GM12878 (cell line): ENCODE measurements at regions not wholly inside any gene's neighbourhood (a gene's known extent, or its start where the extent isn't known, plus 50 kb on each side); places are given as distances from the start of the nearest gene placed in this dataset.

Experiments used
- ATAC-seq: fragments of 200-7000 bp; cut with Tn5 transposase; 3 replicates; pipeline ENCODE4 v1.9.1; 2020; ENCODE audit warnings: mild to moderate bottlenecking, moderate library complexity
- BruUV-seq: library from RNA; stranded (reverse); fragments of 400-500 nt; replicated peaks from 2 replicates; lab custom pipeline; 2021; lab: Mats Ljungman, UMichigan
- CTCF ChIA-PET: fragments of 300-600 bp; sonication (Branson Sonifier 250); formaldehyde crosslinking; extraction: SDS; loops from one replicate; lab custom pipeline; 2021; ENCODE audit warnings: inconsistent platforms; lab: Yijun Ruan, JAX
- POLR2A ChIA-PET: fragments of 350-600 bp; formaldehyde crosslinking; extraction: SDS; loops from one replicate; lab custom pipeline; 2021; ENCODE audit warnings: inconsistent platforms; lab: Charles Lee
- RAD21 ChIA-PET: fragments of 300-600 bp; sonication (Branson Sonifier 250); formaldehyde crosslinking; loops from one replicate; lab custom pipeline; 2023; ENCODE audit warnings: antibody characterized with exemption; ENCODE audit not compliant: unreplicated experiment; lab: Charles Lee
- SMC1A ChIA-PET: fragments of 300-600 bp; sonication (Branson Sonifier 250); formaldehyde crosslinking; loops from one replicate; lab custom pipeline; 2023; ENCODE audit not compliant: unreplicated experiment, uncharacterized antibody; lab: Charles Lee
- DNase-seq: peaks from one replicate; pipeline ENCODE4 v3.0.0-alpha.2; 2011; ENCODE audit warnings: low read depth, low spot score
- FAIRE-seq: peaks from 3 replicates; lab custom pipeline; 2011; peaks lifted over from hg19 to GRCh38; lab: Jason Lieb, UNC
- H2AFZ ChIP-seq: 2 replicates; pipeline ENCODE4 v1.6.0; 2011; ENCODE audit warnings: low read depth, low read length, control low read depth; ENCODE audit not compliant: control insufficient read depth
- H3K27ac ChIP-seq: 2 replicates; pipeline ENCODE4 v1.5.1; 2011; ENCODE audit warnings: control low read depth; ENCODE audit not compliant: control insufficient read depth, insufficient read depth
- H3K27me3 ChIP-seq, 2 experiments: replicated peaks in 1 of 2; 2 replicates each; pipeline versions ENCODE4 v1.6.0 to v1.6.1; 2011; ENCODE audit warnings: low read length in 1 of 2; ENCODE audit not compliant: control insufficient read depth in 2 of 2, insufficient read depth in 2 of 2
- H3K36me3 ChIP-seq, 2 experiments: 2 replicates each; pipeline ENCODE4 v1.5.1; 2011; ENCODE audit warnings: low read length in 1 of 2; ENCODE audit not compliant: control insufficient read depth in 2 of 2, insufficient read depth in 2 of 2
- H3K4me1 ChIP-seq: 2 replicates; pipeline ENCODE4 v1.6.1; 2011; ENCODE audit warnings: mild to moderate bottlenecking, low read length, moderate library complexity, mixed read lengths; ENCODE audit not compliant: control insufficient read depth, insufficient read depth
- H3K4me2 ChIP-seq: 2 replicates; pipeline ENCODE4 v1.6.0; 2011; ENCODE audit warnings: control low read depth; ENCODE audit not compliant: control insufficient read depth, insufficient read depth
- H3K4me3 ChIP-seq: fragments of 200-600 bp; sonication (generic); 2 replicates; pipeline ENCODE4 v1.5.1; 2016
- H3K79me2 ChIP-seq: 2 replicates; pipeline ENCODE4 v1.6.0; 2011; ENCODE audit warnings: low read length; ENCODE audit not compliant: control insufficient read depth, insufficient read depth
- H3K9ac ChIP-seq: 2 replicates; pipeline ENCODE4 v1.8.0; 2011; ENCODE audit warnings: low read length, control low read depth, mixed read lengths; ENCODE audit not compliant: control insufficient read depth, insufficient read depth
- H3K9me3 ChIP-seq: replicated peaks from 3 replicates; pipeline ENCODE4 v1.5.1; 2011; ENCODE audit warnings: mild to moderate bottlenecking, low read length; ENCODE audit not compliant: control insufficient read depth, insufficient read depth
- H4K20me1 ChIP-seq: 2 replicates; pipeline ENCODE4 v1.6.0; 2011; ENCODE audit not compliant: control insufficient read depth, insufficient read depth
- CBX5 ChIP-seq: sonication (generic); IDR thresholded peaks from 2 replicates; pipeline ENCODE4 v1.6.1; 2016; ENCODE audit warnings: low read depth, moderate library complexity, mild to moderate bottlenecking, inconsistent platforms
- CREB1 ChIP-seq: IDR thresholded peaks from 2 replicates; pipeline ENCODE4 v1.6.1; 2012; ENCODE audit warnings: low read depth, mild to moderate bottlenecking, inconsistent platforms
- HCFC1 ChIP-seq: fragments of 150-350 bp; IDR thresholded peaks from 2 replicates; pipeline ENCODE4 v1.6.1; 2014; ENCODE audit warnings: low read length
- HDGF ChIP-seq: fragments of 450-650 bp; IDR thresholded peaks from 2 replicates; pipeline ENCODE4 v1.6.1; 2016; ENCODE audit warnings: antibody characterized with exemption
- NFIC ChIP-seq: IDR thresholded peaks from 2 replicates; pipeline ENCODE4 v1.6.1; 2012; ENCODE audit warnings: low read depth, mild to moderate bottlenecking, inconsistent platforms, low read length, moderate library complexity
- PAX5 ChIP-seq: IDR thresholded peaks from 2 replicates; pipeline ENCODE4 v1.6.1; 2011; ENCODE audit warnings: low read depth, low read length, borderline replicate concordance
- STAT3 ChIP-seq: IDR thresholded peaks from 2 replicates; pipeline ENCODE4 v1.6.1; 2011; ENCODE audit warnings: low read depth, low read length, improper control_type of control experiment
- TBL1XR1 ChIP-seq: IDR thresholded peaks from 2 replicates; pipeline ENCODE4 v1.6.1; 2012; ENCODE audit warnings: low read depth, low read length, improper control_type of control experiment
- in situ Hi-C: fragments of 300-500 bp; cut with MboI; formaldehyde crosslinking; loops from 9 replicates; pipeline ENCODE4 v1.14.3; 2018; ENCODE audit warnings: mixed read lengths
- intact Hi-C: fragments of 100-400 bp; cut with micrococcal nuclease; formaldehyde crosslinking; loops from one replicate; pipeline ENCODE4 v1.14.2; 2022; ENCODE audit not compliant: unreplicated experiment
- TF ChIP-seq, protein P1 (sequence below): fragments of 450-650 bp; IDR thresholded peaks from 2 replicates; pipeline ENCODE4 v1.6.1; 2018; ENCODE audit warnings: borderline replicate concordance, mild to moderate bottlenecking; ENCODE audit not compliant: partially characterized antibody
- TF ChIP-seq, protein P2 (sequence below): IDR thresholded peaks from 2 replicates; pipeline ENCODE4 v1.6.1; 2012; ENCODE audit warnings: low read depth, low read length, improper control_type of control experiment

- no peak overlapping the region for H3K4me3 ChIP-seq
- H2AFZ ChIP-seq = no peak overlapping the region
- H4K20me1 ChIP-seq = no peaks in the 10 kb centered on the region
- TF ChIP-seq NFIC = no peak
- TF ChIP-seq STAT3 = no peak
- TF ChIP-seq TBL1XR1 = no peak
- no peak for TF ChIP-seq HCFC1
- TF ChIP-seq, protein P1, sequence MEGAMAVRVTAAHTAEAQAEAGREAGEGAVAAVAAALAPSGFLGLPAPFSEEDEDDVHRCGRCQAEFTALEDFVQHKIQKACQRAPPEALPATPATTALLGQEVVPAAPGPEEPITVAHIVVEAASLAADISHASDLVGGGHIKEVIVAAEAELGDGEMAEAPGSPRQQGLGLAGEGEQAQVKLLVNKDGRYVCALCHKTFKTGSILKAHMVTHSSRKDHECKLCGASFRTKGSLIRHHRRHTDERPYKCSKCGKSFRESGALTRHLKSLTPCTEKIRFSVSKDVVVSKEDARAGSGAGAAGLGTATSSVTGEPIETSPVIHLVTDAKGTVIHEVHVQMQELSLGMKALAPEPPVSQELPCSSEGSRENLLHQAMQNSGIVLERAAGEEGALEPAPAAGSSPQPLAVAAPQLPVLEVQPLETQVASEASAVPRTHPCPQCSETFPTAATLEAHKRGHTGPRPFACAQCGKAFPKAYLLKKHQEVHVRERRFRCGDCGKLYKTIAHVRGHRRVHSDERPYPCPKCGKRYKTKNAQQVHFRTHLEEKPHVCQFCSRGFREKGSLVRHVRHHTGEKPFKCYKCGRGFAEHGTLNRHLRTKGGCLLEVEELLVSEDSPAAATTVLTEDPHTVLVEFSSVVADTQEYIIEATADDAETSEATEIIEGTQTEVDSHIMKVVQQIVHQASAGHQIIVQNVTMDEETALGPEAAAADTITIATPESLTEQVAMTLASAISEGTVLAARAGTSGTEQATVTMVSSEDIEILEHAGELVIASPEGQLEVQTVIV = no peak
- TF ChIP-seq, protein P2, sequence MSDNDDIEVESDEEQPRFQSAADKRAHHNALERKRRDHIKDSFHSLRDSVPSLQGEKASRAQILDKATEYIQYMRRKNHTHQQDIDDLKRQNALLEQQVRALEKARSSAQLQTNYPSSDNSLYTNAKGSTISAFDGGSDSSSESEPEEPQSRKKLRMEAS = no peak
- no peak for TF ChIP-seq CBX5
- no peak for TF ChIP-seq CREB1
- TF ChIP-seq HDGF = no peak
- no peak for TF ChIP-seq PAX5
- POLR2A ChIA-PET = no interaction called here
- no peak for DNase-seq
- no peak for ATAC-seq
- no TSS peak for BruUV-seq
- no peaks in the 10 kb centered on the region for H3K9me3 ChIP-seq
- CTCF ChIA-PET = no interaction called here
- no peak overlapping the region for H3K27ac ChIP-seq
- H3K4me1 ChIP-seq = no peaks in the 10 kb centered on the region
- intact Hi-C loops = no loop called here
- in situ Hi-C loops = no loop called here
- FAIRE-seq = no peak
- no peak overlapping the region for H3K9ac ChIP-seq
- H3K36me3 ChIP-seq = no peaks in the 10 kb centered on the region
- H3K79me2 ChIP-seq = no peaks in the 10 kb centered on the region
- RAD21 ChIA-PET = no interaction called here
- no peaks in the 10 kb centered on the region for H3K27me3 ChIP-seq
- SMC1A ChIA-PET = no interaction called here
- no peak overlapping the region for H3K4me2 ChIP-seq
These were observed 360.6 kb upstream of the FLRT2 start for GRCh38 chr14:85169381-85169780.
